22Rv1 (cell line): ENCODE measurements at regions not wholly inside any gene's neighbourhood (a gene's known extent, or its start where the extent isn't known, plus 50 kb on each side); places are given as distances from the start of the nearest gene placed in this dataset.
"Not testable (repeated sequence)": the region's sequence is repeated elsewhere in the genome, so short reads cannot be mapped to it uniquely, and the experiment has no call there.

Experiments
- H3K27ac ChIP-seq: fragments of 450-650 bp; 2 replicates; pipeline ENCODE4 v1.5.1; 2017
- CTCF ChIP-seq: fragments of 450-650 bp; IDR thresholded peaks from 2 replicates; pipeline ENCODE4 v1.5.1; 2017; ENCODE audit warnings: mild to moderate bottlenecking
- ZFX ChIP-seq: fragments of 450-650 bp; IDR thresholded peaks from 2 replicates; pipeline ENCODE4 v1.6.1; 2017; ENCODE audit warnings: antibody characterized with exemption, borderline replicate concordance

- no peak overlapping the region for H3K27ac ChIP-seq
- TF ChIP-seq CTCF = no peak
- no peak for TF ChIP-seq ZFX
Observed at GRCh38 chr12:75759842-75760572, 248.6 kb upstream of the KRR1 start.

DNA sequence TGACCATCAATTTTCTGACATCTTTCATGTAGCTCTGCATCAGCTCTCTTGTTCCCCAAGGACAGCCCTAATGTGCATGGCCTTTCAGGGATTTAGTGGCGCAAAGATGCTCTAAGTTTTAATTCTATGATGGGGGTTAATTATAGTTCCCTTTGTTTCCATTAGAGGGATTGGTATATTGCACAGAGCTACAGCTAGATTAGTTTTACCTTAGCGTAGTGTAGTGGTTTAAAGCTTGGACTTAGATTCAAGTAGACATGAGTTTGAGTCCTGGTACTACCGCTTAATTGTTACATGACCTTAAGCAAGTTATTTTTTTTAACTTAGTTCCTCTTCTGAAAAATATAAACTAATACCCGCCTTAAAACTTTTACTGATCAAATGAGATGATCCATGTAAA is 247.8 kb upstream of the KRR1 start:
- no peak overlapping the region for H3K27ac ChIP-seq
- TF ChIP-seq CTCF = no peak
- no peak for TF ChIP-seq ZFX

DNA sequence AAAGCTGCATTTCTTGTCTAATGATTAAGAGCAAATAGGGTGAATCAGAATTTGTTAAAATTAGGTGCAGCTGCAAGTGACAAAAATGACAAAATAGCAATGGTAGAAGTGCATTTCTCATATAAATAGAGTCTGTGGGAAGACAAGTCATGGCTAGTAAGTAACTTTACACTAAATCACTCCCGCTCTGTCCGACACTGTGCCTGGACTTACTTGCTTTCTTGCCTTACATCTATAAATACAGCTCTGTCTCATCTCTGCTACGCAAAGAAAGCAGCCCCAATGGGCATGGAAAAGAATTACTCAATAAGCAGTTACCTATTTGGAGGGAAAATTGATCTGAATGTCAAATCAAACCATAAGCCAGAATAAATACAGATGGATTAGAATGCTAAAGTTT is 245.4 kb upstream of the KRR1 start:
- TF ChIP-seq CTCF (no peak), ZFX (no peak)
- H3K27ac ChIP-seq = no peak overlapping the region

DNA sequence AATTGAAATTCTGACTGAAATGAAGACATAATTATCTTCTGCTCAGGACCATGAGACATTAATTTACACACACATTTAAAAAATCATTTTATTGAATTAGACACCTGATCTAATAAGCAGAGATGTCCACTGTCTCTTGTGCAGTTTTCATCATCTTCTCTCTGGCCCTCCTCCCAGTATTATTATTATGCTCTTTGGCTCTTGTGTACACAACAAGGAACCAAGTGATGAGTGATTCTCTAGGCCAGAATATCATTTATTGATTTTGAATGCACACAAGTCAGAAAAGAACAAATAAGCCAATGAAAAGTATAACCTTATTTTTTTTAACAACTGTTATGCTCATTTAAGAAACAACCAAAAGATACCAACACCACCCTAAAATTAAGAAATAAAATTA is 244.7 kb upstream of the KRR1 start:
- no peak for TF ChIP-seq CTCF
- TF ChIP-seq ZFX = no peak
- H3K27ac ChIP-seq = no peak overlapping the region

- TF ChIP-seq ZFX = no peak
- no peak overlapping the region for H3K27ac ChIP-seq
Observed at GRCh38 chr12:75754698-75755097, 243.3 kb upstream of the KRR1 start.

DNA sequence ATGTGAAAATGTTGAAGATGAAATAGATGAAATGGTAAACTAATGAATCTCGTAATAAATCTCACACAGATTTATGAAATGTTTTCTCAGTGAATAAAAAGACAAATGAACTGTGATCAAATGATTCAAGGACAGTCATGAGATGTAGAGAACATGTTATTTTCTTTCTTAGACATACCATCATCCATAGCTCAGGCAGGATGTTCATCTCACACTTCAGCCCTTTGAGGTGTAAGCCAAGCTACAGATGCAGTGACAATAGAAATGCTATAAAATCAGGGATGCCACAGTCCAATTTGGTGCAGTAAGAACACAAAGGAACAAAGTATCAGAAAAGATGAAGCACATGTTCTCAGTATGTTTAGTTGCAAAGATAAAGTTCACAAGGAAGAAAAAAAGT is 242.7 kb upstream of the KRR1 start:
- TF ChIP-seq ZFX = no peak
- no peak for TF ChIP-seq CTCF
- H3K27ac ChIP-seq = no peak overlapping the region

GRCh38 chr12:75751769-75752471 is 240.5 kb upstream of the KRR1 start:
- no peak for TF ChIP-seq ZFX
- no peak overlapping the region for H3K27ac ChIP-seq

DNA sequence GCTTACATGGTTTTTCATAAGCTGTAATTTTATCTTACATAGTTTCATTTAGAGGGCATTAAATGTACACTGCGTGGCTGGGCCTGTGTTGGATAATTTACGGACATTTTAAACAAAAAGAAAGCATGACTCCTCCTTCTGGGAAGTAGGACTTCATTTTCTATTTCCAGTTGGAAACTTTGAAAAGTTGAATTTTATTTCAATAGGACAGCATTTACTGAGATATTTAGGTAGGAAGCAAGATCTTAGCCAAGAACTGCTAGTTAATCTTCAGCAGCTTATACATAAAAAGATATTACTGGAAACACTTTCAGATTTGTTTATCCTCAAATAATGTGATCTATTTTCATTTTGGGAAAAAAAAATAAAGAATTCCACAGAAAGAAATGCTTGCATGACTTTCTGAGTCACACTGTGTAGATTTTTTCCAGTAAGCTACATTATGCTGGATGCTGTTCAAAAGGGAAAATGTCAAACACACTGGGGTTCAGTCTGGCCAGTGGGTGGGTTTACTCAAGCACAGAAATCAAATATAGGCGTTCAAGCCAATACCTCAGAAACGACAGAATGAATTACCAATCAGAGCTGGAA is 239.4 kb upstream of the KRR1 start:
- TF ChIP-seq ZFX (no peak), CTCF (no peak)
- no peak overlapping the region for H3K27ac ChIP-seq

- H3K27ac ChIP-seq = not testable (repeated sequence)
Observed at GRCh38 chr12:75748990-75749389, 237.6 kb upstream of the KRR1 start.
